Body of pancreas (tissue), 4 donors: ENCODE measurements at regions not wholly inside any gene's neighbourhood (a gene's known extent, or its start where the extent isn't known, plus 50 kb on each side); places are given as distances from the start of the nearest gene placed in this dataset.

ENCODE experiments used
- ATAC-seq: fragments of 150-250 bp; one replicate; pipeline ENCODE4 v1.9.1; 2016
- DNase-seq, 4 donors: peaks; one replicate each; pipeline ENCODE4 v3.0.0-alpha.2; 2019
- H3K27ac ChIP-seq, 4 donors: fragments of 200-600 bp; sonication (generic); 1 replicate in 3 of 4; 2 replicates in 1 of 4; pipeline versions ENCODE4 v1.5.1 to v1.6.1; 2016 to 2019; ENCODE audit warnings: mild to moderate bottlenecking in 1 of 4, mixed read lengths in 1 of 4, moderate library complexity in 1 of 4
- H3K27me3 ChIP-seq, 2 donors: fragments of 200-600 bp; sonication (generic); one replicate each; pipeline ENCODE4 v1.6.0; 2016; ENCODE audit warnings: mild to moderate bottlenecking in 1 of 2
- H3K36me3 ChIP-seq, 2 donors: fragments of 200-600 bp; sonication (generic); replicated peaks in 1 of 2; 2 replicates each; pipeline ENCODE4 v1.5.1; 2016; ENCODE audit warnings: low read depth in 2 of 2; ENCODE audit not compliant: insufficient read depth in 1 of 2
- H3K4me1 ChIP-seq: fragments of 200-600 bp; sonication (generic); one replicate; pipeline ENCODE4 v1.6.0; 2016
- H3K4me3 ChIP-seq, 2 donors: fragments of 200-600 bp; sonication (generic); 1 replicate in 1 of 2; 2 replicates in 1 of 2; pipeline ENCODE4 v1.5.1; 2016 to 2019
- H3K9me3 ChIP-seq, 3 donors: fragments of 200-600 bp; sonication (generic); 1 replicate in 2 of 3; 2 replicates in 1 of 3; pipeline ENCODE4 v1.5.1; 2016
- POLR2A ChIP-seq, 3 donors: fragments of 450-650 bp; IDR thresholded peaks; one replicate each; pipeline ENCODE4 v1.6.1; 2016; ENCODE audit warnings: antibody characterized with exemption in 3 of 3, mild to moderate bottlenecking in 2 of 3
- WGBS, 2 donors: methylation state at CpG; one replicate each; pipeline ENCODE4 v1.1.5; 2017; 5-methylcytosine and 5-hydroxymethylcytosine counted together
- intact Hi-C: fragments of 100-400 bp; cut with DNase I; formaldehyde crosslinking; loops from one replicate; pipeline ENCODE4 v1.15.1; 2023
- TF ChIP-seq, protein P1 (sequence below), 7 experiments: fragments of 450-650 bp in 4 of 7; fragments of 200-600 bp in 3 of 7; sonication (generic) in 3 of 7; IDR thresholded peaks; one replicate each; pipeline ENCODE4 v1.5.1; 2016 to 2019; ENCODE audit warnings: antibody characterized with exemption in 7 of 7

DNA sequence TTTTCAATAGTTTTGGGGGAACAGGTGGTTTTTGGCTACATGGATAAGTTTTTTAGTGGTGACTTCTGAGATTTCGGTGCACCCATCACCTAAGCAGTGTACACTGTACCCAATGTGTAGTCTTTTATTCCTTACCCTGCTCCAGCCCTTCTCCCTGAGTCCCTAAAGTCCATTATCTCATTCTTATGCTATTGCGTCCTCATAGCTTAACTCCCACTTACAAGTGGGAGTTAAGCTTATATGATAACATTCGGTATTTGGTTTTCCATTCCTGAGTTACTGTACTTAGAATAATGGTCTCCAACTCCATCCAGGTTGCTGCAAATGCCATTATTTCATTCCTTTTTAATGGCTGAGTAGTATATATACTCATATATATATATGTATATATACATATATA lies 90.9 kb upstream of the ACSL3 start:
- no peak for DNase-seq
- intact Hi-C loops = no loop called here
- WGBS, 2 donors = 83 to 85% methylated on average over 3 of the region's 3 CpGs

DNA sequence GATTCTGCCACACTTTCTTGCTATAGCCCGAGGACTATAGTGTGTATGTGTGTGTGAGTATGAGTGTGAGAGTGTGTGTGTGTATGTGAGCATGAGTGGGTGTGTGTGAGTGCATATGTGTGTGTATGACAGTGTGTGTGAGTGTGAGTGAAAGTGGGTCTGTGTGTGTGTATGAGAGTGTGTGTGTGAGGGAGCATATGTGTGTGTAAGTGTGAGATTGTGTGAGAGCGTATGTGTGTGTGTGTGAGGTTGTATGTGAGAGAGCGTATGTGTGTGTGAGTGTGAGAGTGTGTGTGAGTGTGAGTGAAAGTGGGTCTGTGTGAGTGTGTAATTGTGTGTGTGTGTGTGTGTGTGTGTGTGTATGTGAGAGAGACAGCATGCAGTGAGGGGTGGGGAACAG lies 89.0 kb upstream of the ACSL3 start:
- ATAC-seq = no peak
- Histone ChIP-seq H3K36me3 (no peaks in the 10 kb centered on the region), H3K9me3 (no peaks in the 10 kb centered on the region), H3K4me1 (peaks cover 8% of the 10 kb centered on the region), H3K4me3 (no peak overlapping the region), H3K27me3 (no peaks in the 10 kb centered on the region), H3K27ac (no peak overlapping the region)
- no peak for DNase-seq
- intact Hi-C loops = no loop called here
- TF ChIP-seq, protein P1, sequence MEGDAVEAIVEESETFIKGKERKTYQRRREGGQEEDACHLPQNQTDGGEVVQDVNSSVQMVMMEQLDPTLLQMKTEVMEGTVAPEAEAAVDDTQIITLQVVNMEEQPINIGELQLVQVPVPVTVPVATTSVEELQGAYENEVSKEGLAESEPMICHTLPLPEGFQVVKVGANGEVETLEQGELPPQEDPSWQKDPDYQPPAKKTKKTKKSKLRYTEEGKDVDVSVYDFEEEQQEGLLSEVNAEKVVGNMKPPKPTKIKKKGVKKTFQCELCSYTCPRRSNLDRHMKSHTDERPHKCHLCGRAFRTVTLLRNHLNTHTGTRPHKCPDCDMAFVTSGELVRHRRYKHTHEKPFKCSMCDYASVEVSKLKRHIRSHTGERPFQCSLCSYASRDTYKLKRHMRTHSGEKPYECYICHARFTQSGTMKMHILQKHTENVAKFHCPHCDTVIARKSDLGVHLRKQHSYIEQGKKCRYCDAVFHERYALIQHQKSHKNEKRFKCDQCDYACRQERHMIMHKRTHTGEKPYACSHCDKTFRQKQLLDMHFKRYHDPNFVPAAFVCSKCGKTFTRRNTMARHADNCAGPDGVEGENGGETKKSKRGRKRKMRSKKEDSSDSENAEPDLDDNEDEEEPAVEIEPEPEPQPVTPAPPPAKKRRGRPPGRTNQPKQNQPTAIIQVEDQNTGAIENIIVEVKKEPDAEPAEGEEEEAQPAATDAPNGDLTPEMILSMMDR (IDR thresholded peaks at IDR 0.05) = no peak
- TF ChIP-seq POLR2A (IDR thresholded peaks at IDR 0.05) = no peak
- 75 to 90% methylated on average over 3 of the region's 3 CpGs for WGBS, 2 donors

More for the DNA sequence above, 90.9 kb upstream of the ACSL3 start:
- no peaks in the 10 kb centered on the region for H3K4me1 ChIP-seq
- H3K36me3 ChIP-seq = no peaks in the 10 kb centered on the region
- H3K9me3 ChIP-seq = no peaks in the 10 kb centered on the region
- H3K4me3 ChIP-seq = no peak overlapping the region
- no peak overlapping the region for H3K27ac ChIP-seq
- no peak for TF ChIP-seq POLR2A (IDR thresholded peaks at IDR 0.05)
- TF ChIP-seq, protein P1 (IDR thresholded peaks at IDR 0.05) = no peak
- ATAC-seq = no peak
- no peaks in the 10 kb centered on the region for H3K27me3 ChIP-seq

DNA sequence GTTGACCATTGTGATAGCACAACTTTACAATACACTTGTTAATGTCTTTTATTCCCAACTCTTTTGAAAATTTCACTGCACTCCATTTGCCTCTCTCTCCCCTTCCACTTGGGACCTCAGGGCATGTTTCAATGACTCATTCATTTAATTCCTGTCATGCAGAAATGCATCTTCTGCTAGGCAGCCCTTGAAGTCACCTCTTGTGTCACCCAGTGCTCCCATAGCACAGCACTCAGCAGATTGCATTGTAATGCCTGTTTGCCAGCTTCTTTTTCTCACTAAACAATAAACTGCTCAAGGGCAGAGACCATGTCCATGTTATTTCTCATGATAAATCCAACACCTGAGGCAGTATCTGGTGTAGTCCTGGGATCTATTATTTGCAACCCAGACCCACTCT lies 85.9 kb upstream of the ACSL3 start:
- H3K4me1 ChIP-seq = peaks cover 18% of the 10 kb centered on the region
- no peaks in the 10 kb centered on the region for H3K27me3 ChIP-seq
- DNase-seq (no peak), ATAC-seq (no peak)
- no peaks in the 10 kb centered on the region for H3K9me3 ChIP-seq
- H3K36me3 ChIP-seq = no peaks in the 10 kb centered on the region
- intact Hi-C loops = no loop called here
- no peak overlapping the region for H3K27ac ChIP-seq
- no peak overlapping the region for H3K4me3 ChIP-seq
- TF ChIP-seq, protein P1 (IDR thresholded peaks at IDR 0.05) = no peak
- TF ChIP-seq POLR2A (IDR thresholded peaks at IDR 0.05) = no peak

DNA sequence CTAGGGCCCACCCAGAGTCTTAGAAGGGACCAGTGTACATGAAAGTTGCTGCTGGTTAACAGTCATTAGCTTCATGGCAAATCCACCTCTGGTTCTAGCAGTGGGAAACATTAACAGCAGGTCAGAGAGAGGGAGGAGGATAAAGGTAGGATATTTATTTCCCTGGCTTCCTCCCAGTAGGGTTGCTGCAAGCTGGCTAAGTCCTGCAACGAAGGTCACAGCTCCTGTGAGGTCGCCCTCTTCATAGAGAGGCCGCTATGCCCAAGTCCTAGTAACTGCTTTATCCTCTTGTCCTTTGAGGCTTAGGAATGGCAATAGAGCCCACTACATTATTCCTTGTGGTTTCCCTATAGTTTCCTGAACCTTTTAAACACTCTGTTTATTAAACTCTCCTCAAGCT lies 84.0 kb upstream of the ACSL3 start:
- Histone ChIP-seq H3K9me3 (no peaks in the 10 kb centered on the region), H3K4me3 (no peak overlapping the region), H3K36me3 (no peaks in the 10 kb centered on the region), H3K27me3 (no peaks in the 10 kb centered on the region), H3K27ac (peak overlapping the region in 2 of 4 donors; percentile 32 to 63), H3K4me1 (peaks cover 18% of the 10 kb centered on the region)
- DNase-seq = peak; percentile 27 to 66 (median 60)
- TF ChIP-seq, protein P1 (IDR thresholded peaks at IDR 0.05) = no peak
- no peak for TF ChIP-seq POLR2A (IDR thresholded peaks at IDR 0.05)
- 31 to 36% methylated on average over 3 of the region's 3 CpGs for WGBS, 2 donors
- intact Hi-C loops = no loop called here
- ATAC-seq = peak; percentile 77

DNA sequence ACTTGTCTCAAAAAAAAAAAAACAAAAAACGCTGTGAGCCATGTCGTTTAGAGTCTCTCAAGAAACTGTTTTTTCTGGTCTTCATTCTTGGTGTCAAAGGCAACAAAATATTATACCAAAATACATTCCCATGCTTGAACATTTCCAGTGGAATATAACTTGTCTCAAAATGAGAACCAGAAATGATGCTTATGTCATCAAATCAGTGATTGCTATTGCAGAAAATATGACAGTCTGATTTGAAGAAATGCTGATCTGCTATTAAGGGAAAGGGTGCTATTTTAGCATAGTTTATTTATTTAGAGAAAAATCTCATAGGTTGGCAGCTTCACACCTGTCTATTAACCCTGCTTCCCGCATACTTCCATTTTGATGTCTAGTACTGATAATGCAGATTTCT lies 82.4 kb upstream of the ACSL3 start:
- intact Hi-C loops = no loop called here
- H3K36me3 ChIP-seq = no peaks in the 10 kb centered on the region
- peaks cover 18% of the 10 kb centered on the region for H3K4me1 ChIP-seq
- no peak overlapping the region for H3K4me3 ChIP-seq
- no peak for TF ChIP-seq POLR2A (IDR thresholded peaks at IDR 0.05)
- TF ChIP-seq, protein P1 (IDR thresholded peaks at IDR 0.05) = no peak
- H3K27me3 ChIP-seq = no peaks in the 10 kb centered on the region
- H3K9me3 ChIP-seq = no peaks in the 10 kb centered on the region
- 65 to 77% methylated on average over 3 of the region's 3 CpGs for WGBS, 2 donors
- DNase-seq (no peak), ATAC-seq (no peak)
- no peak overlapping the region for H3K27ac ChIP-seq
